Activated T-cell treated with anti-CD3 and anti-CD28 coated beads, Interleukin-2, amount 50 U/mL, for 72 hours (primary cell): ENCODE measurements at regions not wholly inside any gene's neighbourhood (a gene's known extent, or its start where the extent isn't known, plus 50 kb on each side); places are given as distances from the start of the nearest gene placed in this dataset.

Experiments used
- ATAC-seq, 2 donors: fragments of 150-1000 bp; cut with Tn5 transposase; replicated peaks in 1 of 2; 2 replicates each; pipeline ENCODE4 v1.10.0; 2021; ENCODE audit warnings: moderate library complexity in 2 of 2, mild to moderate bottlenecking in 1 of 2
- DNase-seq, 2 donors: peaks; one replicate each; pipeline ENCODE4 v3.0.0; 2021 to 2022; ENCODE audit warnings: mixed read lengths in 1 of 2
- H3K27ac Mint-ChIP-seq: one replicate; pipeline ENCODE4 v1.8.0; 2022; ENCODE audit warnings: mild to moderate bottlenecking, moderate library complexity, mixed read lengths
- H3K27me3 Mint-ChIP-seq: one replicate; pipeline ENCODE4 v1.8.0; 2022; ENCODE audit warnings: low read depth, mixed read lengths
- H3K36me3 Mint-ChIP-seq, 2 donors: one replicate each; pipeline ENCODE4 v1.8.0; 2022; ENCODE audit warnings: mixed read lengths in 2 of 2, mild to moderate bottlenecking in 1 of 2; ENCODE audit not compliant: insufficient read depth in 2 of 2
- H3K4me1 Mint-ChIP-seq: one replicate; pipeline ENCODE4 v1.8.0; 2022; ENCODE audit warnings: low read depth, mixed read lengths
- H3K4me3 Mint-ChIP-seq, 2 donors: one replicate each; pipeline ENCODE4 v1.8.0; 2022; ENCODE audit warnings: mild to moderate bottlenecking in 2 of 2, mixed read lengths in 2 of 2, moderate library complexity in 2 of 2
- H3K9me3 Mint-ChIP-seq, 2 donors: one replicate each; pipeline ENCODE4 v1.8.0; 2022; ENCODE audit warnings: mixed read lengths in 2 of 2

GRCh38 chr2:8162552-8162951 is 519.3 kb upstream of the ID2 start:
- H3K4me3 Mint-ChIP-seq: no peak overlapping the region
- ATAC-seq (no peak), DNase-seq (no peak)
- no peak overlapping the region for H3K27ac Mint-ChIP-seq
- peaks cover 4 to 6% of the 10 kb centered on the region in 2 donors for H3K36me3 Mint-ChIP-seq
- peaks cover 3% of the 10 kb centered on the region in 2 donors for H3K9me3 Mint-ChIP-seq
- H3K27me3 Mint-ChIP-seq: peaks cover 8% of the 10 kb centered on the region
- H3K4me1 Mint-ChIP-seq: no peaks in the 10 kb centered on the region

- ATAC-seq (no peak), DNase-seq (no peak)
- Mint-ChIP-seq H3K36me3 (no peaks in the 10 kb centered on the region), H3K9me3 (peaks cover 0 to 3% of the 10 kb centered on the region in 2 donors), H3K4me3 (no peak overlapping the region), H3K27ac (no peak overlapping the region), H3K27me3 (peaks cover 8% of the 10 kb centered on the region), H3K4me1 (peaks cover 9% of the 10 kb centered on the region)
Measured at GRCh38 chr2:8165550-8165949, 516.3 kb upstream of the ID2 start.

GRCh38 chr2:8168022-8168717 is 513.7 kb upstream of the ID2 start:
- Mint-ChIP-seq H3K9me3 (peaks cover 0 to 3% of the 10 kb centered on the region in 2 donors), H3K27me3 (peaks cover 8% of the 10 kb centered on the region), H3K4me3 (peak overlapping the region in 1 of 2 donors; percentile 67), H3K4me1 (peaks cover 9% of the 10 kb centered on the region), H3K36me3 (no peaks in the 10 kb centered on the region), H3K27ac (peak overlapping the region; percentile 86)
- DNase-seq (no peak), ATAC-seq (peak; percentile 41 to 62)

- H3K27me3 Mint-ChIP-seq: peaks cover 8% of the 10 kb centered on the region
- peaks cover 0 to 3% of the 10 kb centered on the region in 2 donors for H3K9me3 Mint-ChIP-seq
- H3K4me3 Mint-ChIP-seq: no peak overlapping the region
- no peak for DNase-seq
- H3K36me3 Mint-ChIP-seq: no peaks in the 10 kb centered on the region
- no peak for ATAC-seq
- peaks cover 9% of the 10 kb centered on the region for H3K4me1 Mint-ChIP-seq
- no peak overlapping the region for H3K27ac Mint-ChIP-seq
Measured at GRCh38 chr2:8168876-8169424, 512.9 kb upstream of the ID2 start.

DNA sequence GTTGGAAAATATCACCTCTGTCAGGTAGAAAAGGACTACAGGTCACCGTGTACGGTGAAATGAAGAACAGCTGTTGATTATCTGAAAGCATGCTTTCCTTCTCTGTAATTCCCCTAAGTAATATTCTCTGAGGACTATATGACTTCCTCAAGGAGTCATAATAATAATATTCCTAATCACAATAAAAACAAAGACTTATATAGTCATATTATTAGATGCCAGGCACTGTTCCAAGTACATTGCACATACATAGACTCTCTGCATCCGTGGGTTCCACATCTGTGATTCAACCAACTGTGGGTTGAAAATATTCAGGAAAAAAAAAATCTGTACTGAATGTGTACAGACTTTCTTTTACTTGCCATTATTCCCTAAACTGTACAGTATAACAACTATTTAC is 512.4 kb upstream of the ID2 start:
- no peak overlapping the region for H3K4me3 Mint-ChIP-seq

DNA sequence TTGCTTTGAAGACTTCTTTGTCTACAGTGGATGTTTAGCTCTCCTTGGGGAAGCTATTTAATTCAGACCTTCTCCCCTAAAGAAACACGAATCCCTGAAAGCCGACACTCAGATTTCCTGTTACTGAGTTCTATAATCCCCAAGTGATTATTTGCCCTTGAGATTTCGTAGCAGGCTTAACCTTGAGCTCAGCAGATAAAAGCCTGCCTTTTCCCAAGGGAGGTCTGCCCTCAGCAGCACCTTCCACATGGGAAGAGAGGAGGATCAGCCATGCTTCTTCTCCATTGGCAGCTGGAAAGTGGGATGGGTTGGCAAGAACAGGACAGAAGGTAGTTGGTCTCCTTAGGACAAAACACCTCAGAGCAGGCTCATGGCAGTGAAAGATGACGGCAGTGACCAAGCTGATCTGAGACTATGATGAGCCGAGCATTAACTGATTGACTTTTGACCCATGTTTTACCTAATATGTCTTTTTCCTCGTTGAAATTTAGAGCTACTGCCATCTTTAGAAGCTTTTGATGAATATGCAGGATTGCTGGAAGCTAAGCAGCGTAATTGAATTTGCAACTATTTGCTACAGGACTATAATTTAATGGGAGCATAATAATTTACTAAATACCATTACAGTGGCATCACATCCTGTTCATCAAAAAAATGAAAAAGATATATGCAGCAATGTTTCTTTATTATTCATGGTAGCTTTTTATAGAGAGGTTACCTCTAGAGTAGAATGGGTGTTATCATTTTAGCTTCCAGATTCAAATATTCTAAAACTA is 511.1 kb upstream of the ID2 start:
- no peak overlapping the region for H3K4me3 Mint-ChIP-seq
- H3K4me1 Mint-ChIP-seq: peaks cover 9% of the 10 kb centered on the region
- H3K27ac Mint-ChIP-seq: no peak overlapping the region
- H3K27me3 Mint-ChIP-seq: peaks cover 7% of the 10 kb centered on the region
- H3K9me3 Mint-ChIP-seq: peaks cover 4 to 7% of the 10 kb centered on the region in 2 donors
- DNase-seq (no peak), ATAC-seq (no peak)
- H3K36me3 Mint-ChIP-seq: peaks cover 3 to 7% of the 10 kb centered on the region in 2 donors

More for the DNA sequence above, 512.4 kb upstream of the ID2 start:
- ATAC-seq (no peak), DNase-seq (no peak)
- peaks cover 8% of the 10 kb centered on the region for H3K27me3 Mint-ChIP-seq
- H3K36me3 Mint-ChIP-seq: no peaks in the 10 kb centered on the region
- peaks cover 9% of the 10 kb centered on the region for H3K4me1 Mint-ChIP-seq
- peaks cover 0 to 3% of the 10 kb centered on the region in 2 donors for H3K9me3 Mint-ChIP-seq
- H3K27ac Mint-ChIP-seq: no peak overlapping the region

- peaks cover 4 to 5% of the 10 kb centered on the region in 2 donors for H3K9me3 Mint-ChIP-seq
- no peaks in the 10 kb centered on the region for H3K27me3 Mint-ChIP-seq
- no peak overlapping the region for H3K4me3 Mint-ChIP-seq
- peaks cover 3 to 7% of the 10 kb centered on the region in 2 donors for H3K36me3 Mint-ChIP-seq
- DNase-seq (no peak), ATAC-seq (no peak)
- no peak overlapping the region for H3K27ac Mint-ChIP-seq
- peaks cover 9% of the 10 kb centered on the region for H3K4me1 Mint-ChIP-seq
Measured at GRCh38 chr2:8171608-8172007, 510.2 kb upstream of the ID2 start.

DNA sequence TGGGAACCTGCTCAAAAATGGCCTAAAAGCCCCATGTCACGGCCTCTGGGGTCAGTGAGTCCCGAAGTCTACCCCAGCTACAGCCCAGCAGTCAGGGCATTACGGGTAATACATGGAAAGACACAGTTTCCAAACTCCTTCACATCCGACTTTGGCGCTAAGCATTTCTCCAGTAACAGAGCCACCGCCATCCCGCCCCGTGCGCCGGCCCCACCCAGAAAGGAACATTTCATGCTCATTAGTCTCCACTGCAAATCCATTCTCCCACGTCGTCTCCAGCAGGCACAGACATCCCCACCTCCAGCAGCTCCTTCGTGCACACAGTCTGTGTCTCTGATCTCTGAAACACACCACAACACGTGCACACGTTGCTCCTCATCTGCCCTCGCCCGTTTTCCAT is 509.2 kb upstream of the ID2 start:
- H3K27ac Mint-ChIP-seq: no peak overlapping the region
- DNase-seq (no peak), ATAC-seq (no peak)
- H3K36me3 Mint-ChIP-seq: peaks cover 3 to 7% of the 10 kb centered on the region in 2 donors
- no peak overlapping the region for H3K4me3 Mint-ChIP-seq
- no peaks in the 10 kb centered on the region for H3K27me3 Mint-ChIP-seq
- peaks cover 4 to 5% of the 10 kb centered on the region in 2 donors for H3K9me3 Mint-ChIP-seq
- peaks cover 9% of the 10 kb centered on the region for H3K4me1 Mint-ChIP-seq

DNA sequence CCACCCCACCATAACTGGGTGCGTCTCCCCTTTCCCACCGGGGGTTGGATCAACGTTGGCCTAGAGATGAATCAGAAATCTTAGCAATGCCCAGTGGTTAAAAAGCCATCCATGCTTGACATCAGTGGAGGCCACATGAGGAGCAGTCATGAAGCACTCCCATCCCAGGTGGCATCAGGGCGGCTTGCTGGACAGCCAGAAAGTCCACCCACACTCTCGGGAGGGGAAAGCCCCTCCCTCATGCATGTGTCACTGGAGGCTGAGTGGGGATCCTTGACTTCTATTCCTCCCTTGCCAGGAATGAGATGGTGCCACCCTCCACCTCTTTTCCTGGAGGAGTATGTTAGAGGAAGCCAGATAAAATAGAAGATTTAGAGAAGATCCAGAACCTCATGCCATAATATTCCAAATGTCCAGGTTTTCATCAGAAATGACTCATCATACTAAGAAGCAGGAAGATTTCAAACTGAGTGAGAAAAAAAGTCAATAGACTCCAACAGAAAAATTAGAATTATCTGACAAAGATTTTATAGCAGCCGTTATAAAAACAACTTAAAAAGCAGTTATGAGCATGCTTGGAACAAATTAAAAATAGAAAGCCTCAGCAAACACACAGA is 507.1 kb upstream of the ID2 start:
- Mint-ChIP-seq H3K27ac (no peak overlapping the region), H3K36me3 (peaks cover 7 to 10% of the 10 kb centered on the region in 2 donors), H3K4me3 (no peak overlapping the region), H3K9me3 (peaks cover 4 to 6% of the 10 kb centered on the region in 2 donors), H3K4me1 (no peaks in the 10 kb centered on the region), H3K27me3 (no peaks in the 10 kb centered on the region)
- ATAC-seq (no peak), DNase-seq (no peak)

DNA sequence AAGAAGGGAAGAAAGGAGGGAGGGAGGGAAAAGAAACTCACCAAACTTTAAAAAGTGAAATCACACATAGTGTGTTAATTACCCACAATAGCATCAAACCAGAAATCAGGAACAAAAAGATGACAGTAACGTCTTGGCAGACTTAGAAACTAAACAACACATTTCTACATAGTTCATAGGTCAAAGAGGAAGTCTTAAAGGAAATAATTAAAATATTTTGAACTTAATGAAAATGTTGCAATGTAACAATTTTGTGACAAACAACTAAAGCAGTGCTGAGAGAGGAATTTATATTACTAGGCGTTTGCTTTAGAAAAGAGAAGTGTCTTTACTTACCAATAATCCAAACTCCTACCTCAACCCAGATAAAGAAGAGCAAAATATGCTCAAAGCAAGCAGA is 505.0 kb upstream of the ID2 start:
- H3K4me3 Mint-ChIP-seq: no peak overlapping the region
- H3K27ac Mint-ChIP-seq: no peak overlapping the region
- no peak for DNase-seq
- H3K9me3 Mint-ChIP-seq: peaks cover 6 to 7% of the 10 kb centered on the region in 2 donors
- H3K36me3 Mint-ChIP-seq: peaks cover 13 to 15% of the 10 kb centered on the region in 2 donors
- no peaks in the 10 kb centered on the region for H3K27me3 Mint-ChIP-seq
- ATAC-seq: no peak
- no peaks in the 10 kb centered on the region for H3K4me1 Mint-ChIP-seq

DNA sequence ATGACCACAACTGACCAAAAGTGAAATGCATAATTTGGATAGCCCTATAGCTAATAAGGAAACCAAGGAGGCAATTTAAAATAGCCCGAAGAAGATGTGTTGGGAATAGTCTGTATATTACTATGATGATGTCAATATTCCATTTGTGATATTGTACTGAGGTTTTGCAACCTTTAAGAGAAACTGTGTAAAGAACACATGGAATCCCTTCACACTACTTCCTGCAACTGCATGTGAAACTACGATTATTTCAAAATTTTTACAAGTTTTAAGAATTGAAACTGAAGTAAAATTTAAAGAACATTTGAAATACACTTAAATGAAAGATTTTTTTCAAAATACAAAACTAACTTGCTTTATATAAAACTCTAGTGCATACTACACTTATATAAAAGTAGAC is 504.3 kb upstream of the ID2 start:
- Mint-ChIP-seq H3K9me3 (peaks cover 6 to 7% of the 10 kb centered on the region in 2 donors), H3K4me1 (no peaks in the 10 kb centered on the region), H3K4me3 (no peak overlapping the region), H3K36me3 (peaks cover 13 to 15% of the 10 kb centered on the region in 2 donors), H3K27me3 (no peaks in the 10 kb centered on the region), H3K27ac (no peak overlapping the region)
- DNase-seq: no peak
- no peak for ATAC-seq

DNA sequence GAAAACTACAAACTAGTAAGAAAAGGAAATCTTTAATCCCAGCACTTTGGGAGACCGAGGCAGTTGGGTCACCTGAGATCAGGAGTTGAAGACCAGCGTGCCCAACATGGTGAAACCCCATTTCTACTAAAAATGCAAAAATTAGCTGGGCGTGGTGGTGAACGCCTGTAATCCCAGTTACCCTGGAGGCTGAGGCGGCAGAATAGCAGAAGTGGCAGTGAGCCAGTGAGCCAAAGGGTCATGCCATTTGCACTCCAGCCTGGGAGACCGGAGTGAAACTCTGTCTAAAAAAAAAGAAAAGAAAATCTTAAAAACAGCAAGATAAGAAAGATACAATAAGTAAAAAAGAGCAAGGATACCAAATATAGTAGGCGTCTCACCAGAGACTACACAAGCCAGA is 502.9 kb upstream of the ID2 start:
- Mint-ChIP-seq H3K4me1 (no peaks in the 10 kb centered on the region), H3K27me3 (no peaks in the 10 kb centered on the region), H3K9me3 (peaks cover 7% of the 10 kb centered on the region in 2 donors), H3K27ac (no peak overlapping the region), H3K4me3 (no peak overlapping the region), H3K36me3 (peaks cover 13 to 19% of the 10 kb centered on the region in 2 donors)
- DNase-seq (no peak), ATAC-seq (no peak)

GRCh38 chr2:8189316-8189715 is 492.5 kb upstream of the ID2 start:
- ATAC-seq (no peak), DNase-seq (no peak)
- Mint-ChIP-seq H3K9me3 (no peaks in the 10 kb centered on the region), H3K27me3 (peaks cover 20% of the 10 kb centered on the region), H3K36me3 (peaks cover 0 to 2% of the 10 kb centered on the region in 2 donors), H3K4me3 (no peak overlapping the region), H3K4me1 (no peaks in the 10 kb centered on the region), H3K27ac (no peak overlapping the region)
